ENCODE measurements at regions not wholly inside any gene's neighbourhood (a gene's known extent, or its start where the extent isn't known, plus 50 kb on each side); places are given as distances from the start of the nearest gene placed in this dataset.

- TF ChIP-seq POLR2A (IDR thresholded peaks at IDR 0.05), result no peak
- no peak for TF ChIP-seq CTCF (IDR thresholded peaks at IDR 0.05)
- TF ChIP-seq POLR2AphosphoS5 (IDR thresholded peaks at IDR 0.05), result no peak
- TF ChIP-seq EP300 (IDR thresholded peaks at IDR 0.05), result no peak
Observed at GRCh38 chr9:87239312-87239711, 258.4 kb upstream of the DAPK1 start.

Data from suprapubic skin (tissue), 4 donors.